ENCODE measurements at regions not wholly inside any gene's neighbourhood (a gene's known extent, or its start where the extent isn't known, plus 50 kb on each side); places are given as distances from the start of the nearest gene placed in this dataset.

GRCh38 chr18:44035554-44035953 lies 645.1 kb upstream of the SETBP1 start:
- FAIRE-seq (no peak), DNase-seq (ENCODE audit: low spot score in 2 of 2) (no peak)

- FAIRE-seq (no peak), DNase-seq (ENCODE audit: low spot score in 2 of 2) (no peak)
Measured at GRCh38 chr18:44036501-44036900, 644.2 kb upstream of the SETBP1 start.

GRCh38 chr18:44039216-44039615 lies 641.5 kb upstream of the SETBP1 start:
- no peak for FAIRE-seq
- DNase-seq (ENCODE audit: low spot score in 2 of 2): no peak

GRCh38 chr18:44039826-44040225 lies 640.9 kb upstream of the SETBP1 start:
- DNase-seq (ENCODE audit: low spot score in 2 of 2): no peak
- no peak for FAIRE-seq

GRCh38 chr18:44041553-44041952 lies 639.1 kb upstream of the SETBP1 start:
- no peak for FAIRE-seq
- no peak for DNase-seq (ENCODE audit: low spot score in 2 of 2)

GRCh38 chr18:44041961-44042360 lies 638.7 kb upstream of the SETBP1 start:
- FAIRE-seq (no peak), DNase-seq (ENCODE audit: low spot score in 2 of 2) (no peak)

- no peak for FAIRE-seq
- DNase-seq (ENCODE audit: low spot score in 2 of 2): no peak
Measured at GRCh38 chr18:44046376-44046975, 634.2 kb upstream of the SETBP1 start.

GRCh38 chr18:44047585-44047984 lies 633.1 kb upstream of the SETBP1 start:
- no peak for FAIRE-seq

GRCh38 chr18:44048435-44048834 lies 632.3 kb upstream of the SETBP1 start:
- no peak for FAIRE-seq

More at GRCh38 chr18:44047585-44047984, 633.1 kb upstream of the SETBP1 start:
- no peak for DNase-seq (ENCODE audit: low spot score in 2 of 2)

GRCh38 chr18:44048846-44049245 lies 631.8 kb upstream of the SETBP1 start:
- FAIRE-seq: no peak
- DNase-seq (ENCODE audit: low spot score in 2 of 2): no peak

More at GRCh38 chr18:44048435-44048834, 632.3 kb upstream of the SETBP1 start:
- no peak for DNase-seq (ENCODE audit: low spot score in 2 of 2)

GRCh38 chr18:44051026-44051425 lies 629.7 kb upstream of the SETBP1 start:
- no peak for FAIRE-seq
- DNase-seq (ENCODE audit: low spot score in 2 of 2): no peak

- DNase-seq (ENCODE audit: low spot score in 2 of 2) (no peak), FAIRE-seq (no peak)
Measured at GRCh38 chr18:44054514-44054913, 626.2 kb upstream of the SETBP1 start.

GRCh38 chr18:44060197-44060596 lies 620.5 kb upstream of the SETBP1 start:
- DNase-seq (ENCODE audit: low spot score in 2 of 2): no peak
- no peak for FAIRE-seq

GRCh38 chr18:44061438-44061837 lies 619.2 kb upstream of the SETBP1 start:
- DNase-seq (ENCODE audit: low spot score in 2 of 2) (no peak), FAIRE-seq (no peak)

- no peak for FAIRE-seq
Measured at GRCh38 chr18:44062345-44062744, 618.3 kb upstream of the SETBP1 start.

GRCh38 chr18:44065206-44065605 lies 615.5 kb upstream of the SETBP1 start:
- FAIRE-seq (no peak), DNase-seq (ENCODE audit: low spot score in 2 of 2) (no peak)

More at GRCh38 chr18:44062345-44062744, 618.3 kb upstream of the SETBP1 start:
- no peak for DNase-seq (ENCODE audit: low spot score in 2 of 2)

GRCh38 chr18:44066541-44066940 lies 614.1 kb upstream of the SETBP1 start:
- DNase-seq (ENCODE audit: low spot score in 2 of 2): no peak
- FAIRE-seq: no peak

GRCh38 chr18:44067186-44067585 lies 613.5 kb upstream of the SETBP1 start:
- DNase-seq (ENCODE audit: low spot score in 2 of 2): no peak
- no peak for FAIRE-seq

- no peak for FAIRE-seq
Measured at GRCh38 chr18:44075038-44075437, 605.6 kb upstream of the SETBP1 start.

GRCh38 chr18:44079606-44080005 lies 601.1 kb upstream of the SETBP1 start:
- DNase-seq (ENCODE audit: low spot score in 2 of 2): no peak
- no peak for FAIRE-seq

More at GRCh38 chr18:44075038-44075437, 605.6 kb upstream of the SETBP1 start:
- no peak for DNase-seq (ENCODE audit: low spot score in 2 of 2)

- DNase-seq (ENCODE audit: low spot score in 2 of 2): no peak
- FAIRE-seq: no peak
Measured at GRCh38 chr18:44080054-44080453, 600.6 kb upstream of the SETBP1 start.

- FAIRE-seq: no peak
- no peak for DNase-seq (ENCODE audit: low spot score in 2 of 2)
Measured at GRCh38 chr18:44089732-44090131, 591.0 kb upstream of the SETBP1 start.

GRCh38 chr18:44090453-44090852 lies 590.2 kb upstream of the SETBP1 start:
- FAIRE-seq: peak; percentile 24
- no peak for DNase-seq (ENCODE audit: low spot score in 2 of 2)
